Mammary epithelial cell (primary cell): ENCODE measurements at regions not wholly inside any gene's neighbourhood (a gene's known extent, or its start where the extent isn't known, plus 50 kb on each side); places are given as distances from the start of the nearest gene placed in this dataset.

Source experiments
- CTCF ChIP-seq, 2 donors: IDR thresholded peaks in 1 of 2; conservative IDR thresholded peaks in 1 of 2; 2 replicates each; pipeline ENCODE4 v1.5.1; 2011 to 2012; ENCODE audit warnings: inconsistent platforms in 2 of 2, low read length in 2 of 2, mild to moderate bottlenecking in 2 of 2, control low read depth in 1 of 2, low read depth in 1 of 2; ENCODE audit not compliant: insufficient read depth in 1 of 2; ENCODE audit errors: extremely low read depth in 1 of 2
- EZH2 ChIP-seq: IDR thresholded peaks from 2 replicates; pipeline ENCODE4 v1.6.1; 2012; ENCODE audit warnings: low read length, inconsistent platforms, borderline replicate concordance

GRCh38 chr20:43827940-43828562, 86.6 kb upstream of the TOX2 start:
- no peak for TF ChIP-seq CTCF (conservative IDR thresholded peaks at IDR 0.05 in 1 of 2, IDR thresholded peaks at IDR 0.05 in 1 of 2; ENCODE audit: extremely low read depth in 1 of 2, insufficient read depth in 1 of 2, low read depth in 1 of 2, low read length in 2 of 2)
- no peak for TF ChIP-seq EZH2
